HG02938 (cell line): ENCODE measurements at regions not wholly inside any gene's neighbourhood (a gene's known extent, or its start where the extent isn't known, plus 50 kb on each side); places are given as distances from the start of the nearest gene placed in this dataset.

Experiments used
- ATAC-seq: cut with Tn5 transposase; IDR thresholded peaks from one replicate; pipeline ENCODE4 v1.9.1; 2021; ENCODE audit warnings: mild to moderate bottlenecking, moderate library complexity; ENCODE audit not compliant: unreplicated experiment

- no peak for ATAC-seq
Measured at GRCh38 chr16:65991149-65991701, 375.3 kb upstream of the CDH5 start.

- no peak for ATAC-seq
Measured at GRCh38 chr16:65989861-65990604, 376.5 kb upstream of the CDH5 start.

GRCh38 chr16:65988024-65988595 is 378.4 kb upstream of the CDH5 start:
- ATAC-seq, result no peak

GRCh38 chr16:65984296-65984695 is 382.2 kb upstream of the CDH5 start:
- no peak for ATAC-seq

GRCh38 chr16:65981057-65981456 is 385.4 kb upstream of the CDH5 start:
- ATAC-seq, result no peak

- ATAC-seq, result no peak
Measured at GRCh38 chr16:65975049-65975708, 391.3 kb upstream of the CDH5 start.

GRCh38 chr16:65967376-65967775 is 399.1 kb upstream of the CDH5 start:
- ATAC-seq, result no peak

- no peak for ATAC-seq
Measured at GRCh38 chr16:65965628-65966027, 400.9 kb upstream of the CDH5 start.

- no peak for ATAC-seq
Measured at GRCh38 chr16:65964752-65965151, 401.7 kb upstream of the CDH5 start.

- ATAC-seq, result no peak
Measured at GRCh38 chr16:65961476-65962143, 404.9 kb upstream of the CDH5 start.

GRCh38 chr16:65959983-65960382 is 406.5 kb upstream of the CDH5 start:
- ATAC-seq, result no peak

- no peak for ATAC-seq
Measured at GRCh38 chr16:65958086-65958485, 408.4 kb upstream of the CDH5 start.

- ATAC-seq, result no peak
Measured at GRCh38 chr16:65956100-65956499, 410.4 kb upstream of the CDH5 start.

GRCh38 chr16:65954446-65954845 is 412.0 kb upstream of the CDH5 start:
- ATAC-seq, result no peak

GRCh38 chr16:65950211-65950610 is 416.3 kb upstream of the CDH5 start:
- no peak for ATAC-seq

- no peak for ATAC-seq
Measured at GRCh38 chr16:65948361-65948760, 418.1 kb upstream of the CDH5 start.

- no peak for ATAC-seq
Measured at GRCh38 chr16:65947951-65948350, 418.5 kb upstream of the CDH5 start.

GRCh38 chr16:65945493-65945892 is 421.0 kb upstream of the CDH5 start:
- ATAC-seq, result no peak

- no peak for ATAC-seq
Measured at GRCh38 chr16:65944361-65944760, 422.1 kb upstream of the CDH5 start.

GRCh38 chr16:65940711-65941110 is 425.8 kb upstream of the CDH5 start:
- ATAC-seq, result no peak

- ATAC-seq, result no peak
Measured at GRCh38 chr16:65938083-65938482, 428.4 kb upstream of the CDH5 start.
